Parathyroid adenoma (tissue), 2 donors: ENCODE measurements at regions not wholly inside any gene's neighbourhood (a gene's known extent, or its start where the extent isn't known, plus 50 kb on each side); places are given as distances from the start of the nearest gene placed in this dataset.
"Not testable (repeated sequence)": the region's sequence is repeated elsewhere in the genome, so short reads cannot be mapped to it uniquely, and the experiment has no call there.

Source experiments
- H2AFZ ChIP-seq: fragments of 300-600 bp; sonication (generic); one replicate; pipeline ENCODE4 v1.7.0; 2017; ENCODE audit warnings: antibody characterized with exemption, mild to moderate bottlenecking
- H3K27ac ChIP-seq: fragments of 300-600 bp; sonication (generic); one replicate; pipeline ENCODE4 v1.7.0; 2017
- H3K27me3 ChIP-seq: fragments of 300-600 bp; sonication (generic); one replicate; pipeline ENCODE4 v1.7.0; 2017; ENCODE audit warnings: low read length; ENCODE audit not compliant: control insufficient read depth, insufficient read depth
- H3K36me3 ChIP-seq: fragments of 300-600 bp; sonication (generic); one replicate; pipeline ENCODE4 v1.7.0; 2017; ENCODE audit warnings: low read length; ENCODE audit not compliant: control insufficient read depth, insufficient read depth
- H3K4me1 ChIP-seq: fragments of 300-600 bp; sonication (generic); one replicate; pipeline ENCODE4 v1.7.0; 2017; ENCODE audit warnings: control low read depth
- H3K4me2 ChIP-seq: fragments of 300-600 bp; sonication (generic); one replicate; pipeline ENCODE4 v1.7.0; 2017; ENCODE audit warnings: low read length
- H3K4me3 ChIP-seq: fragments of 300-600 bp; sonication (generic); one replicate; pipeline ENCODE4 v1.7.0; 2017; ENCODE audit warnings: low read depth, low read length
- H3K79me2 ChIP-seq: fragments of 300-600 bp; sonication (generic); one replicate; pipeline ENCODE4 v1.7.0; 2017; ENCODE audit warnings: control low read depth
- H3K9ac ChIP-seq: fragments of 300-600 bp; sonication (generic); one replicate; pipeline ENCODE4 v1.7.0; 2017; ENCODE audit warnings: mild to moderate bottlenecking
- H3K9me3 ChIP-seq: fragments of 300-600 bp; sonication (generic); one replicate; pipeline ENCODE4 v1.7.0; 2017; ENCODE audit warnings: low read length; ENCODE audit not compliant: control insufficient read depth
- CTCF ChIP-seq: fragments of 300-600 bp; sonication (generic); IDR thresholded peaks from one replicate; pipeline ENCODE4 v1.7.0; 2017; ENCODE audit warnings: antibody characterized with exemption, mild to moderate bottlenecking
- donor health status: primary hyperparathyroidism.

- Histone ChIP-seq H3K9ac (no peak overlapping the region), H3K27me3 (no peaks in the 10 kb centered on the region), H3K4me2 (no peak overlapping the region), H3K79me2 (no peaks in the 10 kb centered on the region), H3K36me3 (no peaks in the 10 kb centered on the region), H2AFZ (no peak overlapping the region), H3K4me3 (no peak overlapping the region), H3K9me3 (no peaks in the 10 kb centered on the region), H3K4me1 (no peaks in the 10 kb centered on the region), H3K27ac (no peak overlapping the region)
- TF ChIP-seq CTCF: no peak
Observed at GRCh38 chr14:106377432-106377831, 851.0 kb downstream of the TMEM121 start.

GRCh38 chr14:106378191-106378590 lies 851.8 kb downstream of the TMEM121 start:
- no peaks in the 10 kb centered on the region for H3K9me3 ChIP-seq
- no peak overlapping the region for H3K4me3 ChIP-seq
- no peaks in the 10 kb centered on the region for H3K79me2 ChIP-seq
- no peaks in the 10 kb centered on the region for H3K36me3 ChIP-seq
- no peak for TF ChIP-seq CTCF
- H3K4me1 ChIP-seq: no peaks in the 10 kb centered on the region
- no peaks in the 10 kb centered on the region for H3K27me3 ChIP-seq
- H3K27ac ChIP-seq: no peak overlapping the region
- H3K9ac ChIP-seq: no peak overlapping the region
- H3K4me2 ChIP-seq: no peak overlapping the region
- no peak overlapping the region for H2AFZ ChIP-seq

GRCh38 chr14:106380740-106381139 lies 854.4 kb downstream of the TMEM121 start:
- no peaks in the 10 kb centered on the region for H3K4me1 ChIP-seq
- H3K4me2 ChIP-seq: no peak overlapping the region
- no peak overlapping the region for H3K9ac ChIP-seq
- H3K27me3 ChIP-seq: no peaks in the 10 kb centered on the region
- H3K36me3 ChIP-seq: no peaks in the 10 kb centered on the region
- no peak overlapping the region for H2AFZ ChIP-seq
- TF ChIP-seq CTCF: no peak
- H3K27ac ChIP-seq: no peak overlapping the region
- H3K79me2 ChIP-seq: no peaks in the 10 kb centered on the region
- no peak overlapping the region for H3K4me3 ChIP-seq
- H3K9me3 ChIP-seq: no peaks in the 10 kb centered on the region

- H3K79me2 ChIP-seq, H3K4me1 ChIP-seq, H3K4me2 ChIP-seq, H3K36me3 ChIP-seq, H3K9ac ChIP-seq, H3K4me3 ChIP-seq, H3K9me3 ChIP-seq, H3K27ac ChIP-seq, H2AFZ ChIP-seq, H3K27me3 ChIP-seq: not testable (repeated sequence)
Observed at GRCh38 chr14:106389186-106389585, 862.8 kb downstream of the TMEM121 start.

GRCh38 chr14:106390401-106390800 lies 864.0 kb downstream of the TMEM121 start:
- H3K36me3 ChIP-seq: no peaks in the 10 kb centered on the region
- no peaks in the 10 kb centered on the region for H3K27me3 ChIP-seq
- no peak for TF ChIP-seq CTCF
- no peak overlapping the region for H3K27ac ChIP-seq
- H3K4me2 ChIP-seq: no peak overlapping the region
- no peaks in the 10 kb centered on the region for H3K4me1 ChIP-seq
- no peaks in the 10 kb centered on the region for H3K79me2 ChIP-seq
- no peak overlapping the region for H3K4me3 ChIP-seq
- no peak overlapping the region for H3K9ac ChIP-seq
- no peaks in the 10 kb centered on the region for H3K9me3 ChIP-seq
- no peak overlapping the region for H2AFZ ChIP-seq
